ENCODE measurements at regions not wholly inside any gene's neighbourhood (a gene's known extent, or its start where the extent isn't known, plus 50 kb on each side); places are given as distances from the start of the nearest gene placed in this dataset.

DNA sequence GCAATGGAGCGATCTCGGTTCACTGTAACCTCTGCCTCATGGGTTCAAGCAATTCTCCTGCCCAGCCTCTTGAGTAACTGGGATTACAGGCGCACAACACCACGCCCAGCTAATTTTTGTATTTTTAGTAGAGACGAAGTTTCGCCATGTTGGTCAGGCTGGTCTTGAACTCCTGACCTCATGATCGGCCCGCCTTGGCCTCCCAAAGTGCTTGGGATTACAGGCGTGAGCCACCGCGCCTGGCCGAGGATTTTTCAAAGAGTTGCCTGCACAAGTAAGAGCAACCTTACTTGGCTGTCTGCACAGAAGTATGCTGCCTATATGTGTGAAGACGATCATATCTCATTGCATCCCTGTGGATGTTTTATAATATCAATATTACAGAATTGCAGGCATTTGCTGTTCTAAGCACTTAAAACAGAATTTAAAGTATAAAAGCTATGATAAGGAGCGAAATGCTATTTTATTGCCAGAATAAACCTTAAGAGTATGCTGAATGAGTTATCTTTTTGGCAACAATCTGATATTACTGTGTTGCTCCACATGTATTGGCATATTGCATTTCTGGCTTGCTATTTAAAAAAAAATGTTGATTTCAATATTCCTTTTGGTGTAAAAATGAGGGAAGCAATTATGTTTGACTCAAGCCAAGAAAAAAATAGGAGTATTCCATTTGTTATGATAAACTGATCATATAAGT, 379.4 kb upstream of the SEMA3D start:
- TF ChIP-seq, protein P1, sequence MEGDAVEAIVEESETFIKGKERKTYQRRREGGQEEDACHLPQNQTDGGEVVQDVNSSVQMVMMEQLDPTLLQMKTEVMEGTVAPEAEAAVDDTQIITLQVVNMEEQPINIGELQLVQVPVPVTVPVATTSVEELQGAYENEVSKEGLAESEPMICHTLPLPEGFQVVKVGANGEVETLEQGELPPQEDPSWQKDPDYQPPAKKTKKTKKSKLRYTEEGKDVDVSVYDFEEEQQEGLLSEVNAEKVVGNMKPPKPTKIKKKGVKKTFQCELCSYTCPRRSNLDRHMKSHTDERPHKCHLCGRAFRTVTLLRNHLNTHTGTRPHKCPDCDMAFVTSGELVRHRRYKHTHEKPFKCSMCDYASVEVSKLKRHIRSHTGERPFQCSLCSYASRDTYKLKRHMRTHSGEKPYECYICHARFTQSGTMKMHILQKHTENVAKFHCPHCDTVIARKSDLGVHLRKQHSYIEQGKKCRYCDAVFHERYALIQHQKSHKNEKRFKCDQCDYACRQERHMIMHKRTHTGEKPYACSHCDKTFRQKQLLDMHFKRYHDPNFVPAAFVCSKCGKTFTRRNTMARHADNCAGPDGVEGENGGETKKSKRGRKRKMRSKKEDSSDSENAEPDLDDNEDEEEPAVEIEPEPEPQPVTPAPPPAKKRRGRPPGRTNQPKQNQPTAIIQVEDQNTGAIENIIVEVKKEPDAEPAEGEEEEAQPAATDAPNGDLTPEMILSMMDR (IDR thresholded peaks at IDR 0.05) = no peak
- H3K27me3 Mint-ChIP-seq (ENCODE audit: low read depth, poor library complexity) = peaks cover 4% of the 10 kb centered on the region
- DNase-seq = no peak
- no peaks in the 10 kb centered on the region for H3K36me3 Mint-ChIP-seq (ENCODE audit: low read depth)
- no peak overlapping the region for H3K4me3 Mint-ChIP-seq
- no peak overlapping the region for H3K27ac Mint-ChIP-seq
- no peaks in the 10 kb centered on the region for H3K9me3 Mint-ChIP-seq
- H3K4me1 Mint-ChIP-seq = no peaks in the 10 kb centered on the region

DNA sequence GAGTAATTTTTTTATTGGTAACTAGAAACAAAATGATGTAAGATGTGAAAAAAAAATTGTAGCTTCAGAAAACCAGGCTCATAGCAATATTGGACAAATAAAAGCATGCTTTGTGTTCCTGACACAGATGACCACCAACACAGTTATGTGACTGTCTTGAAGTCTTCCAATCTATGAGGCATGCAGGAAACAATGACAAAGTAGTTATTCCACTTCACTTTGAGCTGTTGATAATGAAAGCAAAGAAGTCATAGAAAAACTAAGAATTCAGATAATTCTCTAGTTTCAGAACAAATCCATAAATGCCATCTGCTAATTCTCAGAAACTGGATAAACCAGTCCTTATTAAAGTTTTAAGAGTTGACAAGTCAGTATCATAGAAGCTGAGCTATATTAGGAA, 378.4 kb upstream of the SEMA3D start:
- no peak overlapping the region for H3K27ac Mint-ChIP-seq
- H3K36me3 Mint-ChIP-seq (ENCODE audit: low read depth) = no peaks in the 10 kb centered on the region
- H3K4me1 Mint-ChIP-seq = no peaks in the 10 kb centered on the region
- no peak for DNase-seq
- H3K4me3 Mint-ChIP-seq = no peak overlapping the region
- TF ChIP-seq, protein P1 (IDR thresholded peaks at IDR 0.05) = no peak
- peaks cover 4% of the 10 kb centered on the region for H3K27me3 Mint-ChIP-seq (ENCODE audit: low read depth, poor library complexity)
- H3K9me3 Mint-ChIP-seq = no peaks in the 10 kb centered on the region

DNA sequence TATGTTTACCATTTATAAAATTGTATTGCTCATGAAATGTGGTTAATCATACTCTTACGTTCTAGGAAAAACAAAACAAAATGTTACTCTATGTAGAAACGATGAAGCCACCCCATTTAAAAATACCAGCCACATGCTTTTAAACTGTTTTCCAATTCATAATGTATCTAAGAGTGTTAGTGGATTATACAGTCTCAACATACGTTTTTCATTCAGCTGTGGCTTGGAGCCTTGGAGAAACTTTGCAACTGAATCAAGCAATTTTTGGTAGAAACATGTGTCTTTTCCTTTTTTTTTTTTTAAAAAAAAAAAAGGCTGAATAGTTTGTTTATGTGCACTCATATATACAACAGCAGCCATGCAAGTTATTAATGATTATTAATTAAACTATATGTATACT, 378.0 kb upstream of the SEMA3D start:
- no peak for DNase-seq
- Mint-ChIP-seq H3K36me3 (ENCODE audit: low read depth) (no peaks in the 10 kb centered on the region), H3K27ac (no peak overlapping the region), H3K9me3 (no peaks in the 10 kb centered on the region), H3K27me3 (ENCODE audit: low read depth, poor library complexity) (peaks cover 4% of the 10 kb centered on the region), H3K4me1 (no peaks in the 10 kb centered on the region), H3K4me3 (no peak overlapping the region)
- TF ChIP-seq, protein P1 (IDR thresholded peaks at IDR 0.05) = no peak

DNA sequence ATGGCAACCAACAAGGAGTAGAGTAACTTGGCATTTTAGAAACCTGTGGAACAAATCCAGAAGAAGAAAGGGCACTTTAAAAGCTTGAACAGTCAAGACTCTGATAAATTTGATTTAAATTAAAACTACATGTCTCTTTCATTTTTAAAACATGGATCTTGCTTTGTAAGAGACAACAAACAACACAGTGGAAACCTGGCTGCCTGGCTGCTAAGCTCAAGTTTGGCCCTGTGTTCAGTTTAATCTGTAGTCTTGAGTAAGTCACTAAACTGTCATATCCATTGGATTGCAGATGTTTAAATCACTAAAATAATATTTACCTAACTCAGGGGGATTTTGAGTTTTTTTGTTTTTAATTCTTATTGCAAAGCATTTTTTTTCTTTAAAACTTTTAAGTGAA, 374.9 kb upstream of the SEMA3D start:
- Mint-ChIP-seq H3K36me3 (ENCODE audit: low read depth) (no peaks in the 10 kb centered on the region), H3K4me3 (no peak overlapping the region), H3K27me3 (ENCODE audit: low read depth, poor library complexity) (peaks cover 4% of the 10 kb centered on the region), H3K4me1 (no peaks in the 10 kb centered on the region), H3K9me3 (no peaks in the 10 kb centered on the region), H3K27ac (no peak overlapping the region)
- TF ChIP-seq, protein P1 (IDR thresholded peaks at IDR 0.05) = no peak
- DNase-seq = no peak

DNA sequence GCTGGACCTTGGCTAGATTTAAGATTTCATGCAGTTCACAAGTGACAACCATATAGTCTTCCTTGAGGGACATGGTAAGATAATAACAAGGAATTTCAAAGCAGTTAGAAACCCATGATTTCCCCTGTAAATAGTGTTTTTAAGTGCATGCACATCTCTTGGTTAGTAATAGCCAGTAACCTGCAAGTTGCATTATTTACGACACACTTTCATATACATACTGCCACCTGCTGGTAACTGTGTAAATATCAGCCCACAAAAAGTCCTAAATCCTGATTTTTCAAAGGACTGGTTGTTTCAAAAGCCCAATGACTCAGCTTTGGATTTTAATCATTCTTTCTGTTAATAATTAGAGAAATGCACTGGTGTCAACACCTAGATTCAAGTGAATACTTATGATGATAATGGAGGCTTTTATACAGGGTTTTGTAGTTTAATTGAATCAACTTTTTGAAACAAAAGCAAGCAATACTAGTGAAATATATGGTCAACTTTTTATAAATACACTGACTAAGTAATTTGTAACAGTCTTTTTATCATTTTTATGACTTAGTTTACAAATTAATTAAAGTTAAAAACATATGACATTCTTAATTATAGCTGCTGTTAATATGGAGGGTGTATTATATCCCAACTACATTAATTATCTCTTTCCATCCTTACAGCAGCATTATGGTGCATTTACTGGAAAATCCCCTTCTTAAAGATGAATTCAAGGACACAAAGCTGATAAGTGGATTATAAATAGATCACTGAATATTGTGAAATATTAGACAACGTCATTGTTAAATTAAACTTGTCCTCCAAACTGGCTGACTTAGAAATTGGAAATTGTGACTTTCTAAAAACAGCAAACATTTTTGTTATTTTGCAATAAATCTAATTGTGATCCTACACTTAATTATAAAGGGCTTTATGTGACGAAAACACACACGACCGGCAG, 367.7 kb upstream of the SEMA3D start:
- H3K4me1 Mint-ChIP-seq = peaks cover 4% of the 10 kb centered on the region
- DNase-seq = peak; percentile 17
- no peaks in the 10 kb centered on the region for H3K36me3 Mint-ChIP-seq (ENCODE audit: low read depth)
- peaks cover 5% of the 10 kb centered on the region for H3K9me3 Mint-ChIP-seq
- H3K4me3 Mint-ChIP-seq = no peak overlapping the region
- TF ChIP-seq, protein P1 (IDR thresholded peaks at IDR 0.05) = peak; percentile 69
- H3K27ac Mint-ChIP-seq = no peak overlapping the region
- H3K27me3 Mint-ChIP-seq (ENCODE audit: low read depth, poor library complexity) = no peaks in the 10 kb centered on the region

Measured in nephron progenitor cell (in vitro differentiated cells).